ENCODE measurements at regions not wholly inside any gene's neighbourhood (a gene's known extent, or its start where the extent isn't known, plus 50 kb on each side); places are given as distances from the start of the nearest gene placed in this dataset.
"Not testable (repeated sequence)": the region's sequence is repeated elsewhere in the genome, so short reads cannot be mapped to it uniquely, and the experiment has no call there.

DNA sequence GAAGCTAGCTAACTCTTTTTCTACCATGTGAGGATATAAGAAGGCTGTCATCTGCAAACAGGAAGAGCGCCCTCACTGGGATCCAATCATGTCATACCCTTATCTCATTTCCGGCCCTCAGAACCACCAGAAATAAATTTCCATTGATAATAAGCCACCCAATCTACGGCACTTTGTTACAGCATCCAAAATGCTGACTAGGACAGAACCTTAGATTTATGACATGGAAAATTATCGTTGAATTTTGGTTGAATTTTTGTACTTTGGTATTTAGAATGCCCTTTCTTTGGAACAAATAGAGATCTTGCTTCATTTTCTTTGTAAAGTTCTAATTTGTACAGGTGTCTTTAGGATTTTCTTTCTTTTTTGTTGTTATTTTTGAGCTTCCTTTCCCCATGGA is 53.3 kb upstream of the CYLC2 start:
- H3K27ac Mint-ChIP-seq: no peak overlapping the region
- H3K9me3 Mint-ChIP-seq: peaks cover 10% of the 10 kb centered on the region
- H3K4me1 Mint-ChIP-seq: no peaks in the 10 kb centered on the region
- no peaks in the 10 kb centered on the region for H3K27me3 Mint-ChIP-seq
- H3K4me3 Mint-ChIP-seq: no peak overlapping the region
- ChIA-PET CTCF (no interaction called here), POLR2A (no interaction called here)
- no peak for DNase-seq
- no peaks in the 10 kb centered on the region for H3K36me3 Mint-ChIP-seq (ENCODE audit: low read depth)

DNA sequence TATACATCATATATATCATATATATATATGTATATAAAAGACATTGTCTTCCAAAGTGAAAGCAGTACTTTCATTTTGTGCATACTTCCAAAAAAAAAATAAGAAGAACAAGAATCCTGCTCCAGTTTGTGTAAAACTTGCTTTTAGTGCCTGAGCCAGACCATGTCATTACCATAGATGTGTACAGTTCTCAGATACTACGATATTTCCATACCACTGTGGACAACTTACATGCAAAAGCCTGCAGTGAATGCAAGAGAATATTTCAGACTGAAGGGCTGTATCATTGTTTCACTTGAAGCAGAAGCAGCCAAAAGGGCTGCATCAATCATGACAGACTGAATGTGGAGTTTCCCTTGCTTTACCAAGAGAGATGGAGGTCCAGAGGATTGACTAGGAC is 72.6 kb upstream of the CYLC2 start:
- no peaks in the 10 kb centered on the region for H3K36me3 Mint-ChIP-seq (ENCODE audit: low read depth)
- DNase-seq: no peak
- ChIA-PET POLR2A (no interaction called here), CTCF (no interaction called here)
- no peak overlapping the region for H3K27ac Mint-ChIP-seq
- H3K9me3 Mint-ChIP-seq: peaks cover 2% of the 10 kb centered on the region
- no peaks in the 10 kb centered on the region for H3K4me1 Mint-ChIP-seq
- H3K4me3 Mint-ChIP-seq: no peak overlapping the region
- H3K27me3 Mint-ChIP-seq: no peaks in the 10 kb centered on the region

DNA sequence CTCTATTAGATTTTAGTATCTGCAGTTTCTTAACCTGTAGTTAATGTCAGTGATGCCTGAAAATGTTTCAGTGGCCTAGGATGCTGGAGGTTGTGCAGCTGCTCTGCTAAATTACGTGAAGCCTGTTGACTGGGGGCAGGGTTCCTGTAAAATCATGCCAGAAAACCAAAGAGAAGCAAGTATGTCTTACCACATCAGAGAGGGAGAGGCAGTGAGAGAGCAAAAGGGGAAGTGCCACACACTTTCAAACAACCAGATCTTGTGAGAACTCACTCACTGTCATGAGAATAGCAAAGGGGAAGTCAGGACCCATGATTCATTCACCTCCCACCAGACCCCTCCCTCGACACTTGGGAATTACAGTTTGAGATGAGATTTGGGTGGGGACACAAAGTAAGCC is 83.9 kb upstream of the CYLC2 start:
- H3K27ac Mint-ChIP-seq: no peak overlapping the region
- ChIA-PET CTCF (no interaction called here), POLR2A (no interaction called here)
- H3K4me3 Mint-ChIP-seq: no peak overlapping the region
- H3K36me3 Mint-ChIP-seq (ENCODE audit: low read depth): no peaks in the 10 kb centered on the region
- H3K27me3 Mint-ChIP-seq: no peaks in the 10 kb centered on the region
- peaks cover 11% of the 10 kb centered on the region for H3K9me3 Mint-ChIP-seq
- H3K4me1 Mint-ChIP-seq: no peaks in the 10 kb centered on the region
- no peak for DNase-seq

DNA sequence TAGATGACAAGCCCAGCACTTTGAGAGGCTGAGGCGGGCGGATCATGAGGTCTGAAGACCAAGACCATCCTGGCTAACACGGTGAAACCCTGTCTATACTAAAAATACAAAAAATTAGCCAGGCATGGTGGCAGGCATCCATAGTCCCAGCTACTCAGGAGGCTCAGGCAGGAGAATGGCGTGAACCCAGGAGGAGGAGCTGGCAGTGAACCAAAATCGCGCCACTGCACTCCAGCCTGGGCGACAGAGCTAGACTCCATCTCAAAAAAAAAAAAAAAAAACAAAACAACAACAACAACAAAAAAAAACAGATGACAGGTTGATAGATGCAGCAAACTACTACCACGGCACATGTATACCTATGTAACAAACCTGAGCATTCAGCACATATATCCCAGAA is 89.3 kb upstream of the CYLC2 start:
- DNase-seq; H3K36me3 Mint-ChIP-seq (ENCODE audit: low read depth); POLR2A ChIA-PET; CTCF ChIA-PET; H3K27ac Mint-ChIP-seq; H3K27me3 Mint-ChIP-seq; H3K4me1 Mint-ChIP-seq; H3K4me3 Mint-ChIP-seq: not testable (repeated sequence)
- H3K9me3 Mint-ChIP-seq: peaks cover 24% of the 10 kb centered on the region

DNA sequence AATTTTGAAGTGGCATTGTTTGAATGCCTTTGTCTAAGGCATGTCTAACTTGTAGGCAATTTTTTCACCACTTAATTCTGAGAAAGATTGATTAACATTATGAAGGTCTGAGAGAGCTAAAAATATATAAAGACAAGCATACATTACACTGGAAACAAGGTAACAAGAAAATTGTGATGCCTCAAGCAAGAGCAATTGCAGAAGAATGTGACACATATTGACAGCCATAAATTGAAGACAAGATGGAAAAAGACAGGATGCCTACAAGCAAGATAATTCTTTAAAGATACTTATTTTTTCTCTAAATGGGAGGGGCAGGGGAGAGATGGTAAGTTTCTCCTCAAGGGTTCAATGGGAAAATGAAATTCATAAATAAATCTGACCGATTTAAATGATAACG is 103.1 kb upstream of the CYLC2 start:
- Mint-ChIP-seq H3K27ac (no peak overlapping the region), H3K4me3 (no peak overlapping the region), H3K27me3 (no peaks in the 10 kb centered on the region), H3K9me3 (peaks cover 4% of the 10 kb centered on the region), H3K4me1 (no peaks in the 10 kb centered on the region), H3K36me3 (ENCODE audit: low read depth) (no peaks in the 10 kb centered on the region)
- POLR2A ChIA-PET: no interaction called here
- CTCF ChIA-PET: no interaction called here
- no peak for DNase-seq

DNA sequence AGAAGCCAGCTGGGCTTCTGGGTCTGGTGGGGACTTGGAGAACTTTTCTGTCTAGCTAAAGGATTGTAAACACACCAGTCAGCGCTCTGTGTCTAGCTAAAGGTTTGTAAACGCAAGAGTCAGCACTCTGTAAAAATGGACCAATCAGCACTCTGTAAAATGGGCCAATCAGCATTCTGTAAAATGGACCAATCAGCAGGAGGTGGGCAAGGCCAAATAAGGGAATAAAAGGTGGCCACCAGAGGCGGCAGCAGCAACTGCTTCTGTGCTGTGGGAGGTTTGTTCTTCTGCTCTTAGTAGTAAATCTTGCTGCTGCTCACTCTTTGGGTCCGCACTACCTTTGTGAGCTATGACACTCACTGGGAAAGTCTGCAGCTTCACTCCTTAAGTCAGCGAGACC is 106.4 kb upstream of the CYLC2 start:
- H3K36me3 Mint-ChIP-seq (ENCODE audit: low read depth); POLR2A ChIA-PET; H3K4me1 Mint-ChIP-seq; H3K9me3 Mint-ChIP-seq; H3K27ac Mint-ChIP-seq; CTCF ChIA-PET; DNase-seq; H3K4me3 Mint-ChIP-seq; H3K27me3 Mint-ChIP-seq: not testable (repeated sequence)

DNA sequence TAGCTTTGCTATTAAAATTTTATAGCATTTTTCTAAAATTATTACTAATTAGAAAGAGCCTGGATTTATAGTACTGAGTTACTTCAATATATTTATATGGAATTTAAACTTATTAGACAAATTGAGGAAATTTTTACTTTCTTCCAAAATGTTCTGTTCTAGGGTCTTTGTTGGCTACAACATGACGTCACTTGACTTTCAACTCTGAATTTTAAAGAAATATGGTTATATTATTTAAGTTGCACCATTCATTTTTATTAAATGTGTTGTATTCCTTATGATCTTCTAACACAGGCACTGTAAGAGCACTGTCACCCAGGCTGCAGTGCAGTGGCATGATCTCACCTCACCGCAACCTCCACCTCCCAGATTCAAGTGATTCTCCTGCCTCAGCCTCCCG is 119.4 kb upstream of the CYLC2 start:
- H3K4me3 Mint-ChIP-seq: no peak overlapping the region
- POLR2A ChIA-PET: no interaction called here
- CTCF ChIA-PET: no interaction called here

DNA sequence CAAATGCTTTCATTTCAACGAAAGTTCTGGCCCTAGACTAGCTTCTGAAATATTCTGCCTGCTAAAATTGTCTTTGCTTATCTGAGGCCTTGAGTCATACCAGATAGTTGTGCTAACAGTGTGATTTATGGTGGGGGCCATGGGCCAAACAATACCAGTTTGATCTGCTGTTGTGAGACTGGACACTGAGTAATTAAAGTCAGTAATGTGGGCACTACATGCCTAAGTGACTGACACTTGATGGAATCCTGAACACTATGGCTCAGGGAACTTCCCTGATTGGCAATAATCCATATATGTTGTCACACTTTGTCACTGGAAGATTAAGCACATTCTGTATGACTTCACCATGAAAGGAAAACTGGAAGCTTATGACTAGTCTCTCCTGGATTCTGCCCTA is 127.6 kb upstream of the CYLC2 start:
- ChIA-PET POLR2A (no interaction called here), CTCF (no interaction called here)
- no peak overlapping the region for H3K27ac Mint-ChIP-seq
- H3K4me1 Mint-ChIP-seq: no peaks in the 10 kb centered on the region
- H3K9me3 Mint-ChIP-seq: no peaks in the 10 kb centered on the region
- no peaks in the 10 kb centered on the region for H3K27me3 Mint-ChIP-seq
- H3K36me3 Mint-ChIP-seq (ENCODE audit: low read depth): no peaks in the 10 kb centered on the region
- no peak for DNase-seq
- no peak overlapping the region for H3K4me3 Mint-ChIP-seq

More for the DNA sequence above, 119.4 kb upstream of the CYLC2 start:
- Mint-ChIP-seq H3K27ac (no peak overlapping the region), H3K4me1 (no peaks in the 10 kb centered on the region), H3K36me3 (ENCODE audit: low read depth) (no peaks in the 10 kb centered on the region), H3K9me3 (peaks cover 5% of the 10 kb centered on the region), H3K27me3 (no peaks in the 10 kb centered on the region)
- DNase-seq: no peak

DNA sequence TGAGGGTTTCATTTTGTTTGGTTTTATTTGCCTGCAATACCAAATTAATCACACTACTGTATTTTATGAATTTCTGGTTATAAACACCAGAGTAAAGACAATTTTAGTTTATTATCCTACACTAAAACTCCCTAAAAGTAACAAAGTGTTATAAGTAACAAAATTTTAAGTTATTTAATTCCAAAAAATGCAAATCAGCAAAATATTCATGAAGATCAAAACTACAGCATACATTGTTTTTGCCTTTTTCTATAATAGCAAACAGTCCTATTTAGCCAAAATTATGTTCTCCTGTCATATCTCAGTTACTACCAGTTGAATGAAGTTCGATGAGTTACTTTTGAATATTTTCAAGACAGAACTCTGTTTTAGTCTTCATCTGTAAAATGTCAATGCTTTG is 132.7 kb upstream of the CYLC2 start:
- H3K4me3 Mint-ChIP-seq: no peak overlapping the region
- ChIA-PET POLR2A (no interaction called here), CTCF (no interaction called here)

DNA sequence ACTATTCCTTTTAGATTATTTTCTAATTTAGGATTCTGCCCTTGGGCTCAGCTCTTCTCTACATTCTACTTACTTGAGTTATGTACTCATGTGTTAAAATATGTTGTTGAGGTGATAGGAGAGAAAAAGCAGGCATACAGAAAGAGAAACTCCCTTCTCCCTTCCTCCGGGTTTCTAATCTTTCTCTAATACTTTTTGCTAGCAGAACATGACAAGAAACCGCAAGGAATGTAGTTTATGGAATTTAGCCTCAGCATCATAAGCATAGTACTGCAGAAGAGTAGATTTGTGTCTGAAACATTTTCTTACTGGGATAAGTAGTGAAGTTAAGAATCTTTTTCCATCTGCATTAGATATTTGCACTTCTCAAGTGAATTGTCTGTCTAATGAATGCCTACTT is 139.5 kb upstream of the CYLC2 start:
- Mint-ChIP-seq H3K27me3 (no peaks in the 10 kb centered on the region), H3K4me1 (no peaks in the 10 kb centered on the region), H3K4me3 (no peak overlapping the region), H3K27ac (no peak overlapping the region), H3K9me3 (peaks cover 6% of the 10 kb centered on the region), H3K36me3 (ENCODE audit: low read depth) (no peaks in the 10 kb centered on the region)
- POLR2A ChIA-PET: no interaction called here
- CTCF ChIA-PET: no interaction called here
- DNase-seq: no peak

More for the DNA sequence above, 132.7 kb upstream of the CYLC2 start:
- no peak overlapping the region for H3K27ac Mint-ChIP-seq
- H3K9me3 Mint-ChIP-seq: no peaks in the 10 kb centered on the region
- no peaks in the 10 kb centered on the region for H3K4me1 Mint-ChIP-seq
- no peaks in the 10 kb centered on the region for H3K36me3 Mint-ChIP-seq (ENCODE audit: low read depth)
- H3K27me3 Mint-ChIP-seq: no peaks in the 10 kb centered on the region
- no peak for DNase-seq

DNA sequence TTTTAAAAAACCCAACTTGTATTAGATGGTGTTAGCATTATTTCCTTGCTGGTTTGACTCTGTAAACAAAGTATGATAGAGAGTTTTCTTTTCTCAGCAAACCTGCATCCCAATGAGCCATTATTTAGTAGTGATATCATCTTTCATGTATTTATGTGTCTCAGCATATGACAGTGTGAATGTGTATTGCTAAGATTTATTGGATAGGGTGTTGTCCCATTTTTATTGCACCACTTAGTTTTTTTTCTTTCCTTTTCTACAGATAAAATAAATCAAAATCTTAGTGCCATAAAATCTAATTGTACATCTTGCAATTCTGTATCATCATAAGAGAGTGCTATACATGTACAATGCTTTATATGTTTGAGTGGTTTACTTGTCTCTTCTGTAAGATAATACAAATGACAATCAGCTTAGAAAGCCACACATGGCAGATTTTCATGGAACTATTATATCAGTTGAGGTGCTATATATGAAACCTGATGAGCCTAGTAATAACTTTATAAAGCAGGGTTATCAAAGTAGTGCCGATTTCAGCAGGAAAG is 149.2 kb upstream of the CYLC2 start:
- H3K36me3 Mint-ChIP-seq (ENCODE audit: low read depth): no peaks in the 10 kb centered on the region
- no peak for DNase-seq
- no peak overlapping the region for H3K27ac Mint-ChIP-seq
- H3K4me1 Mint-ChIP-seq: no peaks in the 10 kb centered on the region
- no peaks in the 10 kb centered on the region for H3K27me3 Mint-ChIP-seq
- H3K4me3 Mint-ChIP-seq: no peak overlapping the region
- ChIA-PET CTCF (no interaction called here), POLR2A (no interaction called here)
- H3K9me3 Mint-ChIP-seq: peaks cover 12% of the 10 kb centered on the region

DNA sequence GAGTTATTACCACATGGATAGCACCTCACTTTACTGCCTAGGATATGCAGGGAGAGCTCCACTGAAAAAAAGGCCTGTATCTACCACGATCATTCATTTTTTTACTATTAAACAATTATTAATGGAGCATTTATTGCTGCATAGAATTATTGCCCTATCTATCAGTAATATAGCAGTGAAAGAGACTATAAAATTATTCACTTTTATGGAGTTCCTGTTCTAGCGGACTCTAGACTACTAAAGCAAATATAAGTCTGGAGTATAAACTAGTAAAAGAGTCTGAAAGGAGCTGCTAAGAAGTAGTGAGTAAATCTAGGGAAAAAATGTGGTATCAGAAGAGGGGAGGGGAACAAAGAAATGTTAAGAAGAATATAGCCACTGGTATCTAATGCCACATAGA is 150.4 kb upstream of the CYLC2 start:
- Mint-ChIP-seq H3K36me3 (ENCODE audit: low read depth) (no peaks in the 10 kb centered on the region), H3K27me3 (no peaks in the 10 kb centered on the region), H3K4me1 (no peaks in the 10 kb centered on the region), H3K27ac (no peak overlapping the region), H3K9me3 (peaks cover 7% of the 10 kb centered on the region), H3K4me3 (no peak overlapping the region)
- ChIA-PET CTCF (no interaction called here), POLR2A (no interaction called here)
- no peak for DNase-seq

DNA sequence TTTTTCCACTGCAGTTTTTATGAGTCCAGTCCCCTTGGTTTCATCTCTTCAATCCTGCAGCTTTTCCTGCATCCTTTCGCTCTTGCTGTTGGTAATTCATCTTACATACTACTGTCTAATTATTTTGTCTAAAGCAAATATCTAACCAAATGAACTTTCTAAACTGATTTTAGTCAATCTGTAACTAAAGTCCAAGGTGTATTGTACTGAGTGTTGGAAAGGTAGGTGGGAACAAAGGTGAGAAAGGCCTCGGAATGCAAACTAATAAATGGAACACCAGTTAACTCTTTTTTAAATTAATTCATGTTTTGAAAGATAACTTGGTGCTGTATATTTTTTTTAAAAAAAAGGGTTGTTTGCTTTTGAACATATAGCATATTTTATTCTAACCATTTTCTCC is 152.7 kb upstream of the CYLC2 start:
- CTCF ChIA-PET: no interaction called here
- no peak for DNase-seq
- POLR2A ChIA-PET: no interaction called here
- Mint-ChIP-seq H3K4me1 (no peaks in the 10 kb centered on the region), H3K4me3 (no peak overlapping the region), H3K27ac (no peak overlapping the region), H3K27me3 (no peaks in the 10 kb centered on the region), H3K9me3 (peaks cover 10% of the 10 kb centered on the region), H3K36me3 (ENCODE audit: low read depth) (no peaks in the 10 kb centered on the region)

DNA sequence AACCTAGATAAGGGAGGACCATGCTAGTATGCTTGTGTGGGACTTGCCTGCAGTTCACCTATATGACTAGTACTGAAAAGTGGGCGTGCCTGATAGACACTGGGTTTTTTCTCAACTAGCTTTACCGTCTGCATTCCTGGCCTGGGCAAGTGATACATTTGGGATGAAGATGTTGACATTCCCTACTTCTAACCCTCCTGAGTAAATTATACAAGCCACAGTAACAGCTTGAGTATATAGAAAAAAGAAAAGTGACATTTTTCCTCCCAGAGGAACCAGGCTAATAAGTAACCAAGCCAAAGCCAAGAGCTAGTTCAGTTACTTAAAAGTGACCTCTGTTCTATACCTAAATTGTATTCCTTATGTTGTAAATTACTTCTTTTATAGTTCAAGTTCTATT is 153.8 kb upstream of the CYLC2 start:
- no peaks in the 10 kb centered on the region for H3K27me3 Mint-ChIP-seq
- H3K36me3 Mint-ChIP-seq (ENCODE audit: low read depth): no peaks in the 10 kb centered on the region
- H3K9me3 Mint-ChIP-seq: peaks cover 5% of the 10 kb centered on the region
- ChIA-PET POLR2A (no interaction called here), CTCF (no interaction called here)
- H3K4me3 Mint-ChIP-seq: no peak overlapping the region
- H3K27ac Mint-ChIP-seq: no peak overlapping the region
- no peak for DNase-seq
- H3K4me1 Mint-ChIP-seq: no peaks in the 10 kb centered on the region

DNA sequence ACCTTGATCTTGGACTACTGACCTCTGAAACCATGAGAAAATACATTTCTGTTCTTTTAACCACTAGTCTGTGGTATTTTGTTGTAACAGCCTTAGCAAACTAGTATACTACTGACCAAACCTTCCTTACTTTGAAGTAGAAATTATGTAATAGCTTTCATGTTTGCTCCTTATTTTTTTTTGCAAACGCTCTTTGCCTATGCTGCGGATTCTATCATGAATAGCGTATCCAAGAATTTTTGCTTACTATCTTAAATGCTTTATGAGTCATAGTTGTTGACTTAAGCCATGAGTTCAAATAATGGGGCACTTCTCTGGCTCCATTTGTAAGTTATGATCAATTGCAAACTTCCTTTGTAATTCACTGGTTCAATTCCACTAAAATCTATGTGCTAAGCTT is 154.8 kb upstream of the CYLC2 start:
- no peaks in the 10 kb centered on the region for H3K27me3 Mint-ChIP-seq
- no peaks in the 10 kb centered on the region for H3K36me3 Mint-ChIP-seq (ENCODE audit: low read depth)
- no peak for DNase-seq
- ChIA-PET POLR2A (no interaction called here), CTCF (no interaction called here)
- H3K4me3 Mint-ChIP-seq: no peak overlapping the region
- peaks cover 5% of the 10 kb centered on the region for H3K9me3 Mint-ChIP-seq
- no peak overlapping the region for H3K27ac Mint-ChIP-seq
- no peaks in the 10 kb centered on the region for H3K4me1 Mint-ChIP-seq
